A172 (cell line): ENCODE measurements at regions not wholly inside any gene's neighbourhood (a gene's known extent, or its start where the extent isn't known, plus 50 kb on each side); places are given as distances from the start of the nearest gene placed in this dataset.
"Not testable (repeated sequence)": the region's sequence is repeated elsewhere in the genome, so short reads cannot be mapped to it uniquely, and the experiment has no call there.

ENCODE experiments used
- DNase-seq: peaks from one replicate; pipeline ENCODE4 v3.0.0-alpha.2; 2015; ENCODE audit warnings: low spot score

DNA sequence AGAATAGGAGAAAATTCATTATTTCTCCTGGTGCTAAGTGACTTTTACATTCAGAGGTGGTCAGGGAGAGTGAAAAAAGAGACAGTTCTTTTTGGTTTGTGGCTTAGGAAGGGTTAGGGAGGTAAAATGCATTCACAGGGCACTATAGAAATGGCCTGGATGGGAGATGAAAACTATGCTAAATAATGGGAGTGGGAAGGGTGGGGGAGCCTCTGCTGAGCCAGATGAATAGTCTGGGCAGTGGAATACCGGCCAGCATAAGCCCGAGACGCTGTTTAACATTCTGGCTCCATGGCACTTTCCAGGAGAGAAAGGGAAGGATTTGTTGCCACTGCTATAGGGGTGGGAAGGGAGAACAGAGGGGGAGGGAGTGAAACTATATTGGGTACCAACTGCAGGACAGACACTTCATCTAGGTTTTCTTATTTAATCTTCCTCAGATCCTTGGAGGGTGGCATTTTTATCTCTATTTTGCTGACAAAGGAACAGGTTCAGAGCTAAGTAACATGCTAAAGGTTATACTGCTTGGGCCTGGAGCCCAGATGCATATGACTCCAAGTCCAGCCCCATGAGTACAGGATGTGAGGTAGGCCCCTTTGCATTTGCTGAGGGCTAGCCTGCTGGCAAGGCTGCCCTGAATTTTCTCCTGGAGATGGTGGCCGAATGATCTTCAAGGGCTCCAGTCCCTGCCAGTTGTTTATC is 372.4 kb downstream of the CCSER2 start:
- DNase-seq = no peak

- DNase-seq = no peak
Observed at GRCh38 chr10:84701370-84701720, 373.0 kb downstream of the CCSER2 start.

DNA sequence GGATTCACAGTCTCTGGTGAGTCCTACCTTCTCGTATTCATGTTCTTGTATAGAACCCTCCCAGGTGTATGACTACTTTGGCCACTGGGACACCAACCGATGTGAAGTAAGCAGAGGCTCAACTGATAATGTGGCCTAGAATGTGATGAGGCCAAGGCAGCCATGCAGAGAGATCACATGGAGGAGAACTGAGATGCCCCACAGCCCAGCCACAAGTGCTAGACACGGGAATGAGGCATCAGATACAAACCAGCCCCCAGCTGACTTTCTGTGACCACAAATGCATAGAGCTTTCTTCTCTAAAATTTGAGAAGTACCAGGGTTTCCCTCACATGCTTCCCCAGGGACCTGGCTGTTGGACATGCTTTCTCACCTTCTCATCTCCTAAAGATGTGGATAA is 375.7 kb downstream of the CCSER2 start:
- no peak for DNase-seq

- no peak for DNase-seq
Observed at GRCh38 chr10:84706431-84706830, 378.0 kb downstream of the CCSER2 start.

DNA sequence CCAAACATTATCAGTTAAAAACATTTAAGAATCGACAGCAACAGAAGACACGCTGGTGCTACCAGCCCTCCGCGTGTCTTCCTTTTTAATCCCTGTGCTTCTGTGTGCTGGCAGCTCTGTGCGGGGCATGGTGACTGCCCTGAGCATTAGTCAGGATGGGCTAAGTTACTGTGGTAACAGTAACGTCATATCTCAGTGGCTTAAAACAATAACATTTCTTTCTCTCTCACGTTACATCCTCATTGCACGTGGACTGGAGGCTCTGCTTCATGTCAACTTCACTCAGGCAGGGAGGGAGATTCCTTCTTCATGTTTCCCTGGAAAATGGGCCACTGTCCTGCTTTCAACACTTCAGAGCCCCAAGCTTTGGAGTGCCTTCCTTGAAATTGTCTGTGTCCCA is 378.5 kb downstream of the CCSER2 start:
- no peak for DNase-seq

- DNase-seq = no peak
Observed at GRCh38 chr10:84715911-84716310, 387.5 kb downstream of the CCSER2 start.

DNA sequence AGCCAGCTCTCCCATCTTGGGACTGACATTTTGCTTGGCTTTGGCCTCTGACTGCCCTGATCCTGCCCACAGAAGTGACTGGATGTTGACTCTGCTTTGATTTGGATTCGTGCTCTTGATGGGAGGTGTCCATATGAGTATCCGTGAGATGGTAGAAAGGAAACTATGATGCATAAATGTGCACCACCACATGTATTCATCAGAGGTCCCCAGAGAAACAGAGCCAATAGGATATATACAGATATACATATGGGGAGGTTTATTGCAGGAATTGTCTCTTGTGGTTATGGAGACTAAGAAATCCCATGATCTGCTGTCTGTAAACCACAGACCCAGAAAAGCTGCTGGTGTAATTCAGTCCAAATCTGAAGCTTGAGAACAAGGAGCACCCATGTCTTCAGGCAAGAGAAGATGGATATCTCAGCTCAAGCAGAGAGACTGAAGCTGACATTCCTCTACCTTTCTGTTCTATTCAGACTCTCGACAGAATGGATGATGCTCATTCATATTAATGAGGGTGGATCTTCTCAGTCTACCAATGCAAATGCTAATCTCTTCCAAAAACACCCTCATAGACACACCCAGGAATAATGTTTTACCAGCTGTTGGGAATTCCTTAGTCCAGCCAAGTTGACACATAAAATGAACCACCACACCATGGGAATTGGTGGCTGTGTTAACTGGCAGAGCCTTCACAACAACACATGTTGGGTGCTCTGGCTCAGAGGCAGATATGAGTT is 390.7 kb downstream of the CCSER2 start:
- DNase-seq = no peak

DNA sequence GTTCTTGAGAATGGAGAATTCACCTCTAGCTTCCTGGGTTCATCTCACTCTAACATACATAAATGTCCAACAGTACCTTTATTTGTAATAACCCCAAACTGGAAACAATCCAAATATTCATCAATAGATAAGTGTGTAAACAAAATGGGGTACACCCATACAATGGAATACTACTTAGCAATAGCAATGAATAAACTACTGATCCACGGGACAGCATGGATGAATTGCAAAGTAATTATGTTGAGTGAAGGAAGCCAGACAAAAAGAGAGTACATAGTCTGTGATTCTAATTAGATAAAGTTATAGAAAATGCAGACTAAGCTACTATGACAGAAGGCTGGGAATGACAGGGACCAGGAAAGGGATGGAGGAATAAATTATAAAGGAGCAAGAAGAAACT is 391.3 kb downstream of the CCSER2 start:
- DNase-seq = no peak

- DNase-seq = no peak
Observed at GRCh38 chr10:84727398-84727797, 399.0 kb downstream of the CCSER2 start.

DNA sequence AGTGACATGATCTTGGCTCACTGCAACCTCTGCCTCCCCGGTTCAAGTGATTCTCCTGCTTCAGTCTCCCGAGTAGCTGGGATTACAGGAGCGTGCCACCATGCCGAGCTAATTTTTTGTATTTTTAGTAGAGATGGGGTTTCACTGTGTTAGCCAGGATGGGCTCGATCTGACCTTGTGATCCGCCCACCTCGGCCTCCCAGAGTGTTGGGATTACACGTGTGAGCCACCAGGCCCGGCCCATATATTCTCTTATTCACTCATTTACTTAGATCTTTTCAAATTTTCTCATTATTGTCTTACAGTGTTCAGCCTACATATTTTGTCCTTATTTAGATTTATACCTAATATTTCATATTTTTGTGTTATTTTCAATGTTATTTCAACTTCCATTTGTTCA is 410.7 kb downstream of the CCSER2 start:
- DNase-seq = not testable (repeated sequence)

DNA sequence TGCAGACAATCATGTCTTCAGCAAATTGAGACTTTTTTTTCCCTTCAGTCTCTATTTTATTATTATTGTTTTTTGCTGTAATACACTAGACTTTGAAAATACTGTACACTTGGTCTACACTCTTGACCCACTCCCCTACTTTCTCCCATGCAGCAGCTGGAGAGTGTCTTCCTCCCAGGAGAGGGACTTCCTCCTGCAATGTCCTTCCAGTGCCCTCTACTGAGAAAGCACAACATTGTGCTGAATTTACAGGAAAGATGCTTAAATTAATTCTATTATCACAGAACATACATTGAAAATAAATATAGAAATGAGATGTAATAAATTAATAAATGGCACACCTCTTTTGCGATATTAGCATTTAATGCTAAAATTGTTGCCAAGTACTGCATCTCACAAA is 411.3 kb downstream of the CCSER2 start:
- no peak for DNase-seq

DNA sequence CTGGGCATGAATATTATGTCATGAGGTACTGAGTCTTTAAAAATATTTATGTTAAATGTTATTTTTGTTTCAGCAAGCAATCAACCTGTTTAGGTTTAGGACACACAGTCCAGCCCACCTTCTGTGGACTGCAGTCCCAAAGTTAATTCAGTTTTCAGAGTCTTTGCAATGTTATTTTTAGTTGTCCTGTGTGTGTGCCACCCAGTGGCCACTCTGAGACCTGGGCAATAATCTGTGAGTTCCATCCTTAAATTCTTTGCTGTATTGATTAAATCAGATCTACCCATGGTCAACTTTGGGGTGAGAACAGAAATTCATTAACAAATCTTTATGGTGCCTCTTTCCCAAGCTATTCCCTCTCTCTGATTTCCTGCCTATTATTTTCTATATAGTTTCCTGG is 415.1 kb downstream of the CCSER2 start:
- no peak for DNase-seq

GRCh38 chr10:84755311-84755710 is 426.9 kb downstream of the CCSER2 start:
- DNase-seq = no peak

DNA sequence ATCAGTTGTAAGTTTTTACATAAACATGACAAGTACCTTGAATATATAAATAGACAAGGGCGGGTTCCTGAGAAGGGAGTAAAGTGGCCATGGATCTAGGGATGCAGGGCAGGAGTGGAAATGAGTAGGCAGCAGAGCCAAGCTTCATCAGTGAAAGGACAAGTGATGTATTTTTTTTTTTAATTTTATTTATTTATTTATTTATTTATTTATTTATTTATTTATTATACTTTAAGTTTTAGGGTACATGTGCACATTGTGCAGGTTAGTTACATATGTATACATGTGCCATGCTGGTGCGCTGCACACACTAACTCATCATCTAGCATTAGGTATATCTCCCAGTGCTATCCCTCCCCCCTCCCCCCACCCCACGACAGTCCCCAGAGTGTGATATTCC is 428.3 kb downstream of the CCSER2 start:
- DNase-seq = not testable (repeated sequence)

DNA sequence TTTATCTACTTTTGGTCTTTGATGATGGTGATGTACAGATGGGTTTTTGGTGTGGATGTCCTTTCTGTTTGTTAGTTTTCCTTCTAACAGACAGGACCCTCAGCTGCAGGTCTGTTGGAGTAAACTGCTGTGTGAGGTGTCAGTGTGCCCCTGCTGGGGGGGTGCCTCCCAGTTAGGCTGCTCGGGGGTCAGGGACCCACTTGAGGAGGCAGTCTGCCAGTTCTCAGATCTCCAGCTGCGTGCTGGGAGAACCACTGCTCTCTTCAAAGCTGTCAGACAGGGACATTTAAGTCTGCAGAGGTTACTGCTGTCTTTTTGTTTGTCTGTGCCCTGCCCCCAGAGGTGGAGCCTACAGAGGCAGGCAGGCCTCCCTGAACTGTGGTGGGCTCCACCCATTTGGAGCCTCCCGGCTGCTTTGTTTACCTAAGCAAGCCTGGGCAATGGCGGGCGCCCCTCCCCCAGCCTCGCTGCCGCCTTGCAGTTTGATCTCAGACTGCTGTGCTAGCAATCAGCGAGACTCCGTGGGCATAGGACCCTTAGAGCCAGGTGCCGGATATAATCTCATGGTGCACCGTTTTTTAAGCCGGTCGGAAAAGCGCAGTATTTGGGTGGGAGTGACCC is 433.7 kb downstream of the CCSER2 start:
- not testable (repeated sequence) for DNase-seq

DNA sequence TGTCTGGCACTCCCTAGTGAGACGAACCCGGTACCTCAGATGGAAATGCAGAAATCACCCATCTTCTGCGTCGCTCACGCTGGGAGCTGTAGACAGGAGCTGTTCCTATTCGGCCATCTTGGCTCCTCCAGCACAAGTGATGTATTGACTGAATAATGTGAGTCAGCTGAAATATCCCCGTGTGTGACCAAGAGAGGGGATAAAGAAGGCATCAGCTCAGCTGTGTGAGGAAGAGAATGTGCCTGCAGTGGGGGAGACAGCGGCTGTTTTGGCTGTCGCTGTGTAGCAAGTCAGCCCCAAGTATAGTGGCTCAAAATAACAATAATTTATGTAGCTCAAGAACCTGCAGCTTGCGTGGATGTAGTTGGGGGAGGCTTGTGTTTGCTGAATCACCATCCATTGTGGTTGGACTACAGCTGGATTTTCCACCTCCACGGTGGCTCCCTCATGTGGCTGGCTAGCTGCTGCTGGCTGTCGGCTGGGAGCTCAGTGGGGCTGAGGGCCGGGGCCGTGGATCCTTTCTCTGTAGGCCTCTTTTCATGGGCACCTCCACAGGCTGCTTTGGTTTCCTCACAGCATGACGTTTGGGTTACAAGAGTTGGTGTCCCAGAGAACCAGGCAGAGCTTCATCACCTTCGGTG is 434.5 kb downstream of the CCSER2 start:
- DNase-seq = no peak

GRCh38 chr10:84763965-84764364 is 435.6 kb downstream of the CCSER2 start:
- DNase-seq = no peak

- DNase-seq = no peak
Observed at GRCh38 chr10:84765086-84765485, 436.7 kb downstream of the CCSER2 start.

- no peak for DNase-seq
Observed at GRCh38 chr10:84765656-84766055, 437.3 kb downstream of the CCSER2 start.

- no peak for DNase-seq
Observed at GRCh38 chr10:84766923-84767322, 438.5 kb downstream of the CCSER2 start.

GRCh38 chr10:84768132-84768531 is 439.7 kb downstream of the CCSER2 start:
- DNase-seq = no peak

DNA sequence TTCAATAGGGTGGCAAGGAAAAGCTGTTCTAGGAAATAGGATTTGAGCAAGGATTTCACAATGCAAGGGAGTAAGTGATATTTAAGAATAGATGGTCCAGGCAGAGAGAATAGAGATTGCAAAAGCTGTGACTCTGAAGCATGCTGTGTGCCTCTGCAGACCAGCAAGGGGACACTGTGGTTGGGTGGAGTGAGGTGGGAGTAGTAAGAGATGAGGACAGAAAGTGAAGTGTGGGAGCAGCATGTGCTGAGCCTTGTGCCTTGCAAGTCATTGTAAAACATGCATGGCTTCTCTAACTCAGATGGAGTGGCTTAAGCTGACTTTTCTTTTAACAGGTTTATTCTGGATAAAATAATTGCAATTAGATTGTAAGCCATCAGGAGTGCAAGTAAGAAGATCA is 442.4 kb downstream of the CCSER2 start:
- no peak for DNase-seq

GRCh38 chr10:84783386-84783785 is 455.0 kb downstream of the CCSER2 start:
- peak; percentile 44 for DNase-seq
